ENCODE measurements at regions not wholly inside any gene's neighbourhood (a gene's known extent, or its start where the extent isn't known, plus 50 kb on each side); places are given as distances from the start of the nearest gene placed in this dataset.

GRCh38 chr3:106276755-106277612, 408.2 kb upstream of the CBLB start:
- no peak for TF ChIP-seq CTCF (IDR thresholded peaks at IDR 0.05)
- no peak for TF ChIP-seq POLR2A (IDR thresholded peaks at IDR 0.05)

All from uterus (tissue), 2 donors.